Neuron (in vitro differentiated cells): ENCODE measurements at regions not wholly inside any gene's neighbourhood (a gene's known extent, or its start where the extent isn't known, plus 50 kb on each side); places are given as distances from the start of the nearest gene placed in this dataset.

Experiments
- H2AFZ ChIP-seq: one replicate; pipeline ENCODE4 v1.6.1; 2013; ENCODE audit warnings: low read depth, mild to moderate bottlenecking, inconsistent platforms, low read length, moderate library complexity
- H3K27me3 ChIP-seq: one replicate; pipeline ENCODE4 v1.6.1; 2013; ENCODE audit warnings: low read length; ENCODE audit not compliant: insufficient read depth
- H3K36me3 ChIP-seq: one replicate; pipeline ENCODE4 v1.6.1; 2013; ENCODE audit warnings: low read length; ENCODE audit not compliant: insufficient read depth
- H3K4me1 ChIP-seq: one replicate; pipeline ENCODE4 v1.6.1; 2013; ENCODE audit warnings: low read length; ENCODE audit not compliant: insufficient read depth
- H3K4me3 ChIP-seq: 2 replicates; pipeline ENCODE4 v1.5.1; 2013; ENCODE audit warnings: mild to moderate bottlenecking, low read length, moderate library complexity
- H3K9me3 ChIP-seq: one replicate; pipeline ENCODE4 v1.6.1; 2013; ENCODE audit warnings: low read length

DNA sequence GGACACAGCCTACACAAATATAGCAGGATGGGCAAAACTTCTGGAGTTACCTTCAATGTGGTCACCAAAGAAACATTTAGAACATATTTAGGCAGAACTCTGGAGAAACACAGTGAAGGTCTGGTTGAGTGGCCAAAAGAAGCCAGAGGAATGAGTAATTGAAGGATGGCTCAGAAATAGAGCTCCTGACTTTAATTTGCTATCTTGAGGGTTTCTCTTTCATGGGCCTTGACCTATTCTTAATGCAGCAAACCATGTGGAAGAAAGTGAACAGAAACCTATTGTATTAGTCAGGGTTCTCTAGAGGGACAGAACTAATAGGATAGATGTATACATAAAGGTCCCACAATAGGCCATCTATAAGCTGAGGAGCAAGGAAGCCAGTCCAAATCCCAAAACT, 650.5 kb downstream of the ACTL7B start:
- H3K36me3 ChIP-seq, result no peaks in the 10 kb centered on the region

DNA sequence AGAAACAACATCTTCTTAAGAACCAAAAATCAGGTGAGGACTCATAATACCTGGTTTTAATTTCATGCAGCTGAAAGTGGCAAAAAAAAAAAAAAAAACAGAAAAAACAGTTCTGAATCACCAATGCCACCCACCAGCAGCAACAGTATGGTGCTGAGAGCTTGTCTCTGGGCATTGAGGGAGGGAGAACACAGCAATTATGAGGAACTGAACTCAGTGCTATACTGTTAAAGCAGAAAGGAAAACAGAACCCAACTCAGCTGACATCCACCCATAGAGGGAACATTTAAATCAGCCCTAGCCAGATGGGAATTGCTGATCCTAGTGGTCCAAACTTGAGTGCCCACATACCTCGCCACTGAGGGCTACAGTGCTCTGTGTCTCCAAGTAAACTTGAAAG, 657.9 kb downstream of the ACTL7B start:
- no peaks in the 10 kb centered on the region for H3K4me1 ChIP-seq
- H3K36me3 ChIP-seq, result no peaks in the 10 kb centered on the region
- no peaks in the 10 kb centered on the region for H3K27me3 ChIP-seq
- no peak overlapping the region for H3K4me3 ChIP-seq
- no peaks in the 10 kb centered on the region for H3K9me3 ChIP-seq
- no peak overlapping the region for H2AFZ ChIP-seq

More for the DNA sequence above, 650.5 kb downstream of the ACTL7B start:
- H3K4me1 ChIP-seq, result peaks cover 9% of the 10 kb centered on the region
- H3K9me3 ChIP-seq, result no peaks in the 10 kb centered on the region
- no peak overlapping the region for H3K4me3 ChIP-seq
- no peak overlapping the region for H2AFZ ChIP-seq
- no peaks in the 10 kb centered on the region for H3K27me3 ChIP-seq

DNA sequence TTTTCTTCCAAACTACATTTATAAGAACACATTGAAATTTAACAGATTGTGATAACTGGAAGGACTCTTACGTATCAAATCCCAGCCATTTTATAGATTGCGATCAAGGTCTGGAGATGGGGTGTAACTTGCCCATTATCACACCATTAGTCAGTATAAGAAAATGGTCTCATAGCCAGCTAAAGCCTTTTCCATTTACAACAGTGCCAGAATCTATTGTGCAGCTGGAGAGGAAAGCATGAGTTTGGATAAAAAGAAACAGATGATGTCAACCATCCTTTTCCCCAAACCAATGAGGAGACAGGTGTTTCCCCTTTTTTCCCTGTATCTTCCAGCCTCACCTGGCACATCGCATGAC, 658.8 kb downstream of the ACTL7B start:
- Histone ChIP-seq H2AFZ (no peak overlapping the region), H3K27me3 (no peaks in the 10 kb centered on the region), H3K4me1 (no peaks in the 10 kb centered on the region), H3K36me3 (no peaks in the 10 kb centered on the region), H3K9me3 (no peaks in the 10 kb centered on the region), H3K4me3 (no peak overlapping the region)

DNA sequence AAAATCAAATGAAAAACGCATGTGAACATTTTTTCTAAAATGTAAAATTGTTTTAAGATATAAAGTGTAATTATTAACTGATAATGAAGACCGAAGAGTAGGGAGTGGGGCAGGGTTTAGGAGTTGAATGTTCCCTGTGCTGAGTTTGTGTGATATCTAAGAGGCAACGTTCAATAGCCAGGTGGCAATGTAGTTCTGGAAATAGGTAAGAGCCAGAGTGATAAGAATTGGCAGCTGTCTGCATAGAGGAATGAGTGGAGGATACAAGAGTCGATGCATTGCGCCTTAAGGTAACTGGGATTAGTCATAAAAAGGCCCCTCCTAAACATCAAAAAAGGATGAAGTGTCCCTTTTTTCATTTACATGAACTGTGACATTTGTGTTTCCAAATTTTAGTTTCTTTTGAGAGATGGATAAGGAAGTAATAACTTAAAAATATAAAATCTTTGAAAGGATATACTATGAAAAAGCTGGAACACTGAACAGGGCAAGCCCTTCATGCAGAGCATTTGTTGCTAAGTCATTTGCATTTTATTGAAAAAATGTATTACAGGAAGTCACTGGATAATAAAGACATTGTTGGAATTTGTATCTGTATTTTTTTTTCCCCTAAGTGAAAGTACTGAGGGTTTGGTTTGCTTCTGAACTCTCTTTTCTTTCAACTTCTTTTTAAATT, 659.3 kb downstream of the ACTL7B start:
- H3K36me3 ChIP-seq, result no peaks in the 10 kb centered on the region
- no peaks in the 10 kb centered on the region for H3K9me3 ChIP-seq
- H2AFZ ChIP-seq, result no peak overlapping the region
- H3K4me1 ChIP-seq, result no peaks in the 10 kb centered on the region
- no peaks in the 10 kb centered on the region for H3K27me3 ChIP-seq
- no peak overlapping the region for H3K4me3 ChIP-seq

DNA sequence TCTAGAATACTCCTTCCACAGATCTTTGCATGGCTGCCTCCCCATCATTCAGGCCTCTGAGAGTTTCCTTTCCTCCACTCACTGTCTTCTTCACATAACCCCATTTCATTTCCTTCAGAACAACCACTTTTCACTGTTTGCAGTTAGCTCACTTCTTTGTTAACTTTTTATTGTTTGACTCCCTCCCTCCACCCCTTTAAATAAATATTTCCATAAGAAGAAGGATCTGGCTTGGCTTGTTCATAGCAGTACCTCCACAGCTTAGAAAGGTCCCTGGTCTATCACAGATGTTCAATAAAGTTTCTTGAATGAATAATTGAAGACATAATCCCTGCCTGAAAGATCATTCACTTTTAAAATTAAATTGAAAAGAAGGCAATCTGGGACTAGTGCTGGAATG, 661.6 kb downstream of the ACTL7B start:
- Histone ChIP-seq H3K36me3 (no peaks in the 10 kb centered on the region), H3K9me3 (no peaks in the 10 kb centered on the region), H3K27me3 (no peaks in the 10 kb centered on the region), H3K4me1 (no peaks in the 10 kb centered on the region), H2AFZ (no peak overlapping the region), H3K4me3 (no peak overlapping the region)

DNA sequence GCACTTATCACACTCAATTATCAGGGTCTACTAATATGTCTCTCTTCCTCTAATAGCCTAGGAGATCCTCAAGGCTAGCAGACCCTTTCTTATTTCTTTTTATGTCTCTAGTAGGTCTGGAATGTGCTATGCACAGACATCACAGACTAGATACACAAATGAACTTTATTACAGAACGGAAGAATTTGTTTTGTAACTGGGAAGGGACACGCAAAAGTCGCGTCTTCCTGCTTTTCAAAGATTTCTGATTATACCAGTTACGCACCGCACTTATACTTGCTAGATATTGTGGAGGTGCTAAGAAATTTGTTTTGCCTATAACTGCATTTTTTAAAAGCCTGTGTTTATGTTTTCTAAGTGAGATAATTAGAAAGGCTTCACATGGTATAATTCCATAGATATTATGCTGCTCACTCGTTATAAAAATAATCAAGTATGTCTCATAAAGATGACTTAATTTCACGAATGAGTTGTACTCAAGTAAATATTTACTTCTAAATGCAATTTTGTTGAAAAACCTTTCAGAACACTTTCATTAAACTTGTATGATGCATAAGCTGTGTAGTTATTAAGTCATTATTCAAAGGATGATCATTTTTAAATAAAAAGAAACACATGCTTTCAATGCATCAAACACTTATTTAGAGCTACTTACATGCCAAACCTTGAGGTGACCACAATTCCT, 662.6 kb downstream of the ACTL7B start:
- Histone ChIP-seq H3K9me3 (no peaks in the 10 kb centered on the region), H3K27me3 (no peaks in the 10 kb centered on the region), H3K36me3 (no peaks in the 10 kb centered on the region), H2AFZ (no peak overlapping the region), H3K4me1 (no peaks in the 10 kb centered on the region), H3K4me3 (no peak overlapping the region)

DNA sequence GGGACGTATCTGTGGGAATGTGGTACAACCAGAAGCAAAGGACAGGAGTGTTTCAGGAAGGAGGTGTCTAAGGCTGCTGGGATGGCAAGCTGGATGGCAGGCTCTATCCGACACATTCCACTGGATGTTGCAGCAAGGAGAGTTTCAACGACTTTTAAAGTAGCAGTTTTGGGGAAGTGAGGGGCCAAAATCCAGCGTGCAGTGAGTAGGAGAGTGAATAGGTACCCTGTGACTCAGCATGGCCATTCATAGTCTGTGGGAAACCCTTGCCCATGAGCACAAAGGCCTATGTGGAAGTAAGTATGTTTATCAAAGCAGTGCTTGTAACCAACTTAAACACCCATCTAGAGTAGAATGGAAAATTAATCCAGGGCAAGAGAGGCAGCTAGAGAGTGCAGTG, 664.7 kb downstream of the ACTL7B start:
- Histone ChIP-seq H3K36me3 (no peaks in the 10 kb centered on the region), H3K4me3 (no peak overlapping the region), H3K27me3 (no peaks in the 10 kb centered on the region), H3K9me3 (no peaks in the 10 kb centered on the region), H3K4me1 (no peaks in the 10 kb centered on the region), H2AFZ (no peak overlapping the region)

DNA sequence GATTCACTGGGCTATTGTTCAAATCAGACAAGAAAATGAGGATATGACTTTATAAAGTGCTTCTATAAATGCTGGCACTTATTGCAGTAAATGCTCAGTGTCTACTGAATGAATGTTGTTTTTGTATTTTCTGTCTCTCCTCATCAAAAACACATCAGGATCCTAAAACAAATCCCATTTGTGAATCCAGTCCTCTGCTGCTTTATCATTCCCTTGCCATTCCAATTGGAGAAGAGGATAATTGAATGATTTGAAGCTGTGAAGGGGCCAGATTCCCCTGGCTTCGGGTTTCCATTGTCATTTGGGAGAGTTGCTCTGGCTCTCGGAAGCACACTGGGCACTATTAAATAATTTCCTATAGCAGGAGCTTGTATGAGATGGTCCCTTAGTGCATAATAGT, 666.8 kb downstream of the ACTL7B start:
- no peak overlapping the region for H3K4me3 ChIP-seq
- no peaks in the 10 kb centered on the region for H3K4me1 ChIP-seq
- H3K9me3 ChIP-seq, result no peaks in the 10 kb centered on the region
- H3K27me3 ChIP-seq, result no peaks in the 10 kb centered on the region
- H3K36me3 ChIP-seq, result no peaks in the 10 kb centered on the region
- H2AFZ ChIP-seq, result no peak overlapping the region

DNA sequence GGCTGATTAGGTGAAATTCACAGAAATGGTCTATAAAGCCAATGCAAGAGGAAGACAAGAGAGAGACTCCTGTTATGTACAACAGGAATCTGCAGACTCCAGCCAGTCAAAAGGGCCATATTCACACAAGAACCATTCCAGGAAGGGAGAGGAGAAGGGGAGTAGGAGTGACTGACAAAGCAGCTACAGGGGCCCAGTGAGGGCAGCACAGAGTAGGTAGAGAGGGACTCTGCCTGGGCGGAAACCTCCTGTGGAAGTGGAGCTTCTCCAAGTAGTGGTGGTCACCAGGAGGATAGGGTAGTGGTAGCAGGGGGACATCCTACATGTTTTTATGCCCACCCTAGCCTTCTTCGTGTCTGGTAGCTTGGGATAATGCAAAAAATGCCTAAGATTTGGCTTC, 667.3 kb downstream of the ACTL7B start:
- H3K9me3 ChIP-seq, result no peaks in the 10 kb centered on the region
- no peak overlapping the region for H2AFZ ChIP-seq
- no peaks in the 10 kb centered on the region for H3K4me1 ChIP-seq
- H3K27me3 ChIP-seq, result no peaks in the 10 kb centered on the region
- H3K4me3 ChIP-seq, result no peak overlapping the region
- no peaks in the 10 kb centered on the region for H3K36me3 ChIP-seq

DNA sequence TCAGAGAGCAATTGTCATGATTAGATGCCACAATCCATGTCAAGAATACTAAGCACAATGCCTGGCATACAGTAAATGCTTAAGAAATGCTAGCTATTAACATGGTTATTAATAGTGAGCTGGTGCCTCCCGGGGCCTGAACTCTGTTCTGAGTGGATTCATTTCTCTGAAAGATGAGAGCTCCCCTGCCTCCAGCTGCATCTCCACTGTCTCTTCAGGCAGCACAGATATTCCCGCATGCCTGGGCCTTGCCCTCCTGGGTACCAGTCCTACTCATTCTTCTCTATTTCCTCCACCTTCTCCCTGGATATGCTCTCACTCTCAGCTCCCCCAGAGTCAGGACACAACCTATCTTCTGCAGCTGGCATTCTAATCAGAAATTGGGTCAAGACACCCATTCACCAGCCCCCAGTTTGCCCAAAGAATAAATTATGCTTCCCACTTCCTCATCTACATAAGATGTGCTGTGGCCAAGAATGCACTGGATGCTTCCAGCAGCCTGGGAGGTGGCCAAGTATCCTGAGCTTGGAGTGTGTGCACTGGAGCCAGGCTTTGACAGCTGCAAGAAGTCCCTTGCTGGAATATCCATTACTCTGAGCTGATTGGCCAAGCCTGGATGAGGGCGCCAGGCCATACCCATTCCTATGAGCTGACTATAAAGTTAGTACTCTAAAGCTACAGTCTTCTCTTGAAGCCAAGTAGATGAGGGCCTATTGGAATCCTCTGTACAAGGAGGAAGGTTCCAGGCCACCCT, 669.0 kb downstream of the ACTL7B start:
- H3K9me3 ChIP-seq, result no peaks in the 10 kb centered on the region
- H3K4me1 ChIP-seq, result no peaks in the 10 kb centered on the region
- no peaks in the 10 kb centered on the region for H3K27me3 ChIP-seq
- H3K4me3 ChIP-seq, result no peak overlapping the region
- H3K36me3 ChIP-seq, result no peaks in the 10 kb centered on the region
- H2AFZ ChIP-seq, result no peak overlapping the region

DNA sequence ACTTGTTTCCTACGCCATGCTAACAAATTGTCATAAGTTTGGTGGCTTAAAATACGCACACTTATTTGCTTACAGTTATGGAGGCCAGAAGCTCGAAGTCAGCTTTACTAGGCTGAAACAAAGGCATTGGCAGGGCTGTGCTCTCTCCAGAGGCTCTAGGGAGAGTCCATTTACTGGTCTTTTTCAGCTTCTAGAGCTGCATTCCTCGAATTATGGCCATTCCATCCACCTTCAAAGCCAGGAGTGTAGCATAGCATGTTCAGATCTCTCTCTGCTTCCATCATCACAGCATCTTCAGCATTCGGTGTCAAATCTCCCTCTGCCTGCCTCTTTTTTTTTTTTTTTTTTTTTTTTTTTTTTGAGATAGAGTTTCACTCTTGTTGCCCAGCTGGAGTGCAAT, 670.2 kb downstream of the ACTL7B start:
- no peaks in the 10 kb centered on the region for H3K27me3 ChIP-seq
- H3K4me3 ChIP-seq, result no peak overlapping the region
- H3K9me3 ChIP-seq, result no peaks in the 10 kb centered on the region
- H2AFZ ChIP-seq, result no peak overlapping the region
- H3K4me1 ChIP-seq, result no peaks in the 10 kb centered on the region
- H3K36me3 ChIP-seq, result no peaks in the 10 kb centered on the region

DNA sequence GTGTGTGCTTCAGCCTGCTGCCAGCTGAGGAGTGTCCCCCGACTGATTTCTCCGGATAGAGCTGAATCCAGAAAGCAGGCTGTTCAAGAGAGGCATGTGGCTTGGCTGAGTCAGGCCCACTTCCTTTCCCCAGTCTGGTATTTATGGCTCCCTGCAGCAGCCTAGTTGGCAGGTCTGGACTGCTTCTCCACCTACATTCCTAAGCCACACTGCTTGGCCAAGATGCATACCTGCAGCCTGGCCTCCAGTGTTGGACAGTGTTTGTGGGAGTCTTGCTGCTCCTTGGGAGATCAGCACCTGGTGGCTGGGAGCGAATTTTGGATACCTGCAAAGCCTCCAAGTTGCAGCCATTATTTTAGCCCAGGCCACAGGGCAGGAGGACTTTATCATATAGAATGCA, 670.8 kb downstream of the ACTL7B start:
- Histone ChIP-seq H3K36me3 (no peaks in the 10 kb centered on the region), H3K9me3 (no peaks in the 10 kb centered on the region), H2AFZ (no peak overlapping the region), H3K4me1 (no peaks in the 10 kb centered on the region), H3K4me3 (no peak overlapping the region), H3K27me3 (no peaks in the 10 kb centered on the region)

DNA sequence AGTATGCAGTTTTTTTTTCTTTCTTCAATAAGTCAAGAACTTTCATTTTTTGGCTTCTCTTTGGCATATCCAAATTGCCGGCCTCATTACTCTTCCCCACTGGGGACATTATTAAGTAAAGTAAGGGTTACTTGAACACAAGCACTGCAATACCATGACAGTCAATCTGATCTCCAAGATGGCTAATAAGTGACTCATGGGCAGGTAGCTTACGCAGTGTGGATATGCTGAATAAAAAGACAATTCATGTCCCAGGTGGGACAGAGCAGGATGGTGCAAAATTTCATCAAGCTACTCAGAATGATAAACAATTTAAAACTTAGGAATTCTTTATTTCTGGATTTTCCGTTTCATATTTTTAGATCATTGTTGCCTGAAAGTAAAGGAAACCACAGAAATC, 671.8 kb downstream of the ACTL7B start:
- Histone ChIP-seq H2AFZ (no peak overlapping the region), H3K4me3 (no peak overlapping the region), H3K36me3 (no peaks in the 10 kb centered on the region), H3K4me1 (no peaks in the 10 kb centered on the region), H3K27me3 (no peaks in the 10 kb centered on the region), H3K9me3 (no peaks in the 10 kb centered on the region)
